MM.1S (cell line): ENCODE measurements at regions not wholly inside any gene's neighbourhood (a gene's known extent, or its start where the extent isn't known, plus 50 kb on each side); places are given as distances from the start of the nearest gene placed in this dataset.

ENCODE experiments used
- CTCF ChIP-seq: fragments of 300-600 bp; sonication (generic); IDR thresholded peaks from 2 replicates; pipeline ENCODE4 v1.5.1; 2016; ENCODE audit warnings: antibody characterized with exemption, low read length, mixed read lengths
- EZH2 ChIP-seq: fragments of 300-600 bp; sonication (generic); optimal IDR thresholded peaks from 2 replicates; pipeline ENCODE3; 2017; ENCODE audit warnings: low read depth, mild to moderate bottlenecking, antibody characterized with exemption, low read length, mixed read lengths
- EZH2phosphoT487 ChIP-seq: fragments of 300-600 bp; sonication (generic); IDR thresholded peaks from 2 replicates; pipeline ENCODE4 v1.6.1; 2018; ENCODE audit warnings: antibody characterized with exemption, low read length

GRCh38 chr9:71608021-71608420, 160.3 kb downstream of the CEMIP2 start:
- TF ChIP-seq CTCF (no peak), EZH2phosphoT487 (no peak), EZH2 (no peak)
